MCF 10A (cell line): ENCODE measurements at regions not wholly inside any gene's neighbourhood (a gene's known extent, or its start where the extent isn't known, plus 50 kb on each side); places are given as distances from the start of the nearest gene placed in this dataset.
A peak's percentile ranks its signal among the peaks of the same experiment; 100 is the strongest.
"Not testable (repeated sequence)": the region's sequence is repeated elsewhere in the genome, so short reads cannot be mapped to it uniquely, and the experiment has no call there.

Experiments used
- BruUV-seq: library from RNA; stranded (reverse); fragments of 400-500 nt; replicated peaks from 2 replicates; lab custom pipeline; 2021; lab: Mats Ljungman, UMichigan
- CTCF ChIA-PET: fragments of 300-600 bp; sonication (Branson Sonifier 250); formaldehyde crosslinking; extraction: SDS; loops from one replicate; lab custom pipeline; 2021; ENCODE audit warnings: antibody characterized with exemption, inconsistent platforms; lab: Yijun Ruan, JAX
- POLR2A ChIA-PET: fragments of 300-600, 350-650 bp; sonication (Branson Sonifier 250); formaldehyde crosslinking; extraction: SDS; loops from one replicate; lab custom pipeline; 2020; ENCODE audit warnings: antibody characterized with exemption, inconsistent platforms; lab: Yijun Ruan, JAX
- DNase-seq: peaks from one replicate; pipeline ENCODE4 v3.0.0-alpha.2; 2018; ENCODE audit not compliant: unreplicated experiment
- H3K27ac Mint-ChIP-seq: one replicate; pipeline ENCODE4 v1.8.0; 2022; ENCODE audit warnings: mild to moderate bottlenecking, low read depth, mixed read lengths; ENCODE audit not compliant: unreplicated experiment
- H3K27me3 Mint-ChIP-seq: one replicate; pipeline ENCODE4 v1.8.0; 2022; ENCODE audit warnings: mixed read lengths; ENCODE audit not compliant: insufficient read depth, unreplicated experiment
- H3K36me3 Mint-ChIP-seq: one replicate; pipeline ENCODE4 v1.8.0; 2022; ENCODE audit warnings: mild to moderate bottlenecking, moderate library complexity, mixed read lengths; ENCODE audit not compliant: insufficient read depth, unreplicated experiment
- H3K4me1 Mint-ChIP-seq: one replicate; pipeline ENCODE4 v1.8.0; 2022; ENCODE audit warnings: mixed read lengths; ENCODE audit not compliant: insufficient read depth, unreplicated experiment
- H3K4me3 Mint-ChIP-seq: one replicate; pipeline ENCODE4 v1.8.0; 2022; ENCODE audit warnings: mild to moderate bottlenecking, moderate library complexity, mixed read lengths; ENCODE audit not compliant: unreplicated experiment
- H3K9me3 Mint-ChIP-seq: one replicate; pipeline ENCODE4 v1.8.0; 2022; ENCODE audit warnings: mixed read lengths; ENCODE audit not compliant: unreplicated experiment
- intact Hi-C: fragments of 100-400 bp; cut with micrococcal nuclease; formaldehyde crosslinking; loops from 2 replicates; pipeline ENCODE4 v1.14.1; 2022
- TF ChIP-seq, protein P1 (sequence below): fragments of 200-600 bp; IDR thresholded peaks from one replicate; pipeline ENCODE4 v1.8.0; 2022; ENCODE audit warnings: antibody characterized with exemption, mild to moderate bottlenecking; ENCODE audit not compliant: unreplicated experiment

DNA sequence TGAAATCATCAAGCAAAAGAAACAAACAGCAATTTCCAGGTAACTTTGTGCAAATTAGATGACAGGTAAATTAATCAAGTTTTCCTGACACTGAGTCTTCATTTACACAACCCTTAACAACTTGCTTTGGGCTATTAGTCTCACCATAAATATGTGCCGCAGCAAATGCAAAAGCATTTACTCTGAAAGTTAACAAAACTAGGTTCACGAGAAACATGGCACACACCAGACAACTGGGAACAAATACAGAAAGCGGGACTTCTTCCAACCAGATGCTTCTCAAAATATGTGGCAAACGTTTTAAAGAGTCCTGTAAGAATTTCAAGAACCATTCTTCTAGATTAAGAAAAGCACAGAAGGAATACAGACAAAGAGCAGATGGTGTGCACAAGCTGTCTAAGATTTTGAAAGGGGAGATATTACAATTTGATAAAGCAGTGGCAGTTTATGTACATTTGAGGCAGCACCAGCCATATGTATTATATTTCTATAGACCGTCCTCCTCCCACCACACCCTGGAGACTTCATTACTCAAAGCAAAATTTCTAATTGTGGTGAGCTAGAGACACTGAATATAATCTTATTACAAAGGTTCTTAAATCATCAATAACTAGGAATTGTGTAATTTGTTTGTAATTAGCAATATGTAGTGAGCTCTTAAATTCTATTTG lies 192.5 kb upstream of the ADAMTS3 start:
- intact Hi-C loops, result no loop called here
- Mint-ChIP-seq H3K27me3 (peaks cover 21% of the 10 kb centered on the region), H3K4me1 (no peaks in the 10 kb centered on the region), H3K4me3 (no peak overlapping the region), H3K9me3 (peaks cover 7% of the 10 kb centered on the region), H3K36me3 (no peaks in the 10 kb centered on the region), H3K27ac (no peak overlapping the region)
- DNase-seq, result no peak
- ChIA-PET POLR2A (no interaction called here), CTCF (interaction anchor here (0.6 kb wide), 1 partner anchor 251 kb away, joined by 3 read pairs; no protein-coding TSS in a partner anchor)
- BruUV-seq, result no TSS peak
- TF ChIP-seq, protein P1, sequence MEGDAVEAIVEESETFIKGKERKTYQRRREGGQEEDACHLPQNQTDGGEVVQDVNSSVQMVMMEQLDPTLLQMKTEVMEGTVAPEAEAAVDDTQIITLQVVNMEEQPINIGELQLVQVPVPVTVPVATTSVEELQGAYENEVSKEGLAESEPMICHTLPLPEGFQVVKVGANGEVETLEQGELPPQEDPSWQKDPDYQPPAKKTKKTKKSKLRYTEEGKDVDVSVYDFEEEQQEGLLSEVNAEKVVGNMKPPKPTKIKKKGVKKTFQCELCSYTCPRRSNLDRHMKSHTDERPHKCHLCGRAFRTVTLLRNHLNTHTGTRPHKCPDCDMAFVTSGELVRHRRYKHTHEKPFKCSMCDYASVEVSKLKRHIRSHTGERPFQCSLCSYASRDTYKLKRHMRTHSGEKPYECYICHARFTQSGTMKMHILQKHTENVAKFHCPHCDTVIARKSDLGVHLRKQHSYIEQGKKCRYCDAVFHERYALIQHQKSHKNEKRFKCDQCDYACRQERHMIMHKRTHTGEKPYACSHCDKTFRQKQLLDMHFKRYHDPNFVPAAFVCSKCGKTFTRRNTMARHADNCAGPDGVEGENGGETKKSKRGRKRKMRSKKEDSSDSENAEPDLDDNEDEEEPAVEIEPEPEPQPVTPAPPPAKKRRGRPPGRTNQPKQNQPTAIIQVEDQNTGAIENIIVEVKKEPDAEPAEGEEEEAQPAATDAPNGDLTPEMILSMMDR, result no peak

DNA sequence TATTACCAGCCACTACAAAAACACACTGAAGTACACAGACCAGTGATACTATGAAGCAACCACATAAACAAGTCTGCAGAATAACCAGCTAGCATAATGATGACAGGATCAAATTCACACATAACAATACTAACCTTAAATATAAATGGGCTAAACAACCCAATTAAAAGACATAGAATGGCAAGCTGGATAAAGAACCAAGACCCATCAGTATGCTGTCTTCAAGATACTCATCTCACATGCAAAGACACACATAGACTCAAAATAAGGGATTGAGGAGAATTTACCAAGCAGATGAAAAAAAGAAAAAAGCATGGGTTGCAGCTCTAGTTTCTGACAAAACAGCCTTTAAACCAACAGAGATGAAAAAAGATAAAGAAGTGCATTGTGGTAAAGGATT lies 184.4 kb upstream of the ADAMTS3 start:
- BruUV-seq, H3K4me1 Mint-ChIP-seq, DNase-seq, H3K27me3 Mint-ChIP-seq, intact Hi-C loops, H3K36me3 Mint-ChIP-seq, H3K27ac Mint-ChIP-seq, H3K4me3 Mint-ChIP-seq, CTCF ChIA-PET: not testable (repeated sequence)
- POLR2A ChIA-PET, result interaction anchor here (1.2 kb wide), 1 partner anchor 31 kb away, joined by 3 read pairs; no protein-coding TSS in a partner anchor
- peaks cover 30% of the 10 kb centered on the region for H3K9me3 Mint-ChIP-seq

- intact Hi-C loops, result no loop called here
- no TSS peak for BruUV-seq
- Mint-ChIP-seq H3K9me3 (no peaks in the 10 kb centered on the region), H3K4me1 (no peaks in the 10 kb centered on the region), H3K27ac (no peak overlapping the region), H3K4me3 (no peak overlapping the region), H3K27me3 (no peaks in the 10 kb centered on the region), H3K36me3 (no peaks in the 10 kb centered on the region)
- TF ChIP-seq, protein P1, result no peak
- POLR2A ChIA-PET, result no interaction called here
- CTCF ChIA-PET, result interaction anchor here (0.6 kb wide), 1 partner anchor 775 kb away, joined by 3 read pairs; no protein-coding TSS in a partner anchor
- DNase-seq, result peak; percentile 4
These were observed 175.2 kb upstream of the ADAMTS3 start for GRCh38 chr4:72744103-72744725.

DNA sequence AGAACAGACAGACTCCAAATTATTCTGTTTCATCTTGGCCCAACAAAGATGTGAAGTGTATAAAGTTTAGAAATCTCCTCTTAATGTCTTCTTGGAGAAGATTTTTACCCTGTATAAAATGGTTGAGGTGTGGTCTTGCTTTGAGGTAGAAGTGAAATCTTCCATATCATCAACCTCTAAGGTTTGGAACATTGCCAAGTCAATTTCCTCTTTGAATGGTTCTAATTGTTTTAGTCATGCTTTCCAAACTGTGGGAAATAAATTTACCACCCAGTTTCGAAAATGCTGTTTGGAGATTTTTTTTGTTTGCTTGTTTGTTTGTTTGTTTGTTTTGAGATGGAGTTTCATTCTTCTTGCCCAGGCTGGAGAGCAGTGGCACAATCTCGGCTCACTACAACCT lies 174.1 kb upstream of the ADAMTS3 start:
- CTCF ChIA-PET, result no interaction called here
- Mint-ChIP-seq H3K4me1 (no peaks in the 10 kb centered on the region), H3K27me3 (no peaks in the 10 kb centered on the region), H3K27ac (no peak overlapping the region), H3K36me3 (no peaks in the 10 kb centered on the region), H3K4me3 (no peak overlapping the region), H3K9me3 (no peaks in the 10 kb centered on the region)
- intact Hi-C loops, result no loop called here
- TF ChIP-seq, protein P1, result no peak
- BruUV-seq, result no TSS peak
- POLR2A ChIA-PET, result no interaction called here
- peak; percentile 13 for DNase-seq
